Bronchial epithelial cell (primary cell): ENCODE measurements at regions not wholly inside any gene's neighbourhood (a gene's known extent, or its start where the extent isn't known, plus 50 kb on each side); places are given as distances from the start of the nearest gene placed in this dataset.
A peak's percentile ranks its signal among the peaks of the same experiment; 100 is the strongest.

Experiments
- DNase-seq: peaks from one replicate; pipeline ENCODE4 v3.0.0-alpha.2; 2010; ENCODE audit warnings: low read depth
- FAIRE-seq: peaks from 2 replicates; lab custom pipeline; 2011; peaks lifted over from hg19 to GRCh38; lab: Jason Lieb, UNC
- H3K27me3 ChIP-seq: 2 replicates; pipeline ENCODE4 v1.5.1; 2011; ENCODE audit warnings: low read length; ENCODE audit not compliant: control insufficient read depth, insufficient read depth
- H3K36me3 ChIP-seq: 2 replicates; pipeline ENCODE4 v1.5.1; 2011; ENCODE audit warnings: low read length; ENCODE audit not compliant: control insufficient read depth, insufficient read depth
- H3K4me3 ChIP-seq: 2 replicates; pipeline ENCODE4 v1.5.1; 2011; ENCODE audit warnings: mild to moderate bottlenecking, low read depth, low read length, control low read depth
- TF ChIP-seq, protein P1 (sequence below): IDR thresholded peaks from 2 replicates; pipeline ENCODE4 v1.5.1; 2011; ENCODE audit warnings: mild to moderate bottlenecking, moderate library complexity, low read length, control low read depth, inconsistent platforms; ENCODE audit not compliant: insufficient read depth, severe bottlenecking

DNA sequence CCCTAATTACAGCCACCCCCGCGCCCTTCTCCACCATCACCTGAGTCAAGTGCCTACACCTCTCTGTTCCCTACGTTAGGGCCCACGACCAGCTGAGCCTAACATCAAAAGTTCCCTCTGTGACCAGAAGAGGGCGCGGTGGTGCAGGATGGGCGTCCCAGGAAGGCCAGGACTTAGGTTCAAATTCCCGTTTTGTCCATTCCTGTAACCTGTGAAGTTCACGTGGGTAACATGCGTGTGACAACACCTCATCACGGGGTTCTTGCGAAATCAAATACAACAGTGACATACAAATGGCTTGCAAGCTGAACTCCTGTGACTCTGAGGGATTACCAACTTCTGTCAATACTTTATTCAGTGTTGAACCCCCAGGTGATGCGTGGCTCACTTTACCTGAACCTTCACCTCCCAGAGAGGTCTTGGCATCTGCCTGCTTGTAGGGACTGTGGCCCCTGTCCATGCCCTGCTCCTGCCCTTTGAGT lies 207.9 kb downstream of the ARL4C start:
- FAIRE-seq = peak; percentile 91
- Histone ChIP-seq H3K36me3 (no peaks in the 10 kb centered on the region), H3K27me3 (no peaks in the 10 kb centered on the region), H3K4me3 (no peak overlapping the region)
- TF ChIP-seq, protein P1, sequence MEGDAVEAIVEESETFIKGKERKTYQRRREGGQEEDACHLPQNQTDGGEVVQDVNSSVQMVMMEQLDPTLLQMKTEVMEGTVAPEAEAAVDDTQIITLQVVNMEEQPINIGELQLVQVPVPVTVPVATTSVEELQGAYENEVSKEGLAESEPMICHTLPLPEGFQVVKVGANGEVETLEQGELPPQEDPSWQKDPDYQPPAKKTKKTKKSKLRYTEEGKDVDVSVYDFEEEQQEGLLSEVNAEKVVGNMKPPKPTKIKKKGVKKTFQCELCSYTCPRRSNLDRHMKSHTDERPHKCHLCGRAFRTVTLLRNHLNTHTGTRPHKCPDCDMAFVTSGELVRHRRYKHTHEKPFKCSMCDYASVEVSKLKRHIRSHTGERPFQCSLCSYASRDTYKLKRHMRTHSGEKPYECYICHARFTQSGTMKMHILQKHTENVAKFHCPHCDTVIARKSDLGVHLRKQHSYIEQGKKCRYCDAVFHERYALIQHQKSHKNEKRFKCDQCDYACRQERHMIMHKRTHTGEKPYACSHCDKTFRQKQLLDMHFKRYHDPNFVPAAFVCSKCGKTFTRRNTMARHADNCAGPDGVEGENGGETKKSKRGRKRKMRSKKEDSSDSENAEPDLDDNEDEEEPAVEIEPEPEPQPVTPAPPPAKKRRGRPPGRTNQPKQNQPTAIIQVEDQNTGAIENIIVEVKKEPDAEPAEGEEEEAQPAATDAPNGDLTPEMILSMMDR = peak; percentile 86
- DNase-seq = peak; percentile 66

DNA sequence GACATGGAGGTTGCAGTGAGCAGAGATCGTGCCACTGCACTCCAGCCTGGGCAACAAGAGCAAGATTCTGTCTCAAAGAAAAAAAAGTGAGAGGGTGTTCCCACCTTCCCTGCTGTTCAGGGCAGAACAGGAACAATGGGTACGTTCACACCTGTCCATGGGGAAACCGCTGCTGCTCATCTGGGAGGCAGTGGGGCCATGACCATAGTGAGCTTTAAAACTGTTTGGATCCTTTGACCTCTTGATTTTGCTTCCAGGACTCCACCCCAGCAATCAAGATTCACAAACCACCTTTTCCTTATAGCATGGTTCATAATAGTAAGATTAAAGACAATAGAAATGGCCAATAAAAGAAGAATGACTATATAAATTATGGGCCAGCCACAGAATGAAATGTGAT lies 209.2 kb downstream of the ARL4C start:
- DNase-seq = no peak
- Histone ChIP-seq H3K4me3 (no peak overlapping the region), H3K36me3 (no peaks in the 10 kb centered on the region), H3K27me3 (no peaks in the 10 kb centered on the region)
- TF ChIP-seq, protein P1 = no peak
- FAIRE-seq = no peak

DNA sequence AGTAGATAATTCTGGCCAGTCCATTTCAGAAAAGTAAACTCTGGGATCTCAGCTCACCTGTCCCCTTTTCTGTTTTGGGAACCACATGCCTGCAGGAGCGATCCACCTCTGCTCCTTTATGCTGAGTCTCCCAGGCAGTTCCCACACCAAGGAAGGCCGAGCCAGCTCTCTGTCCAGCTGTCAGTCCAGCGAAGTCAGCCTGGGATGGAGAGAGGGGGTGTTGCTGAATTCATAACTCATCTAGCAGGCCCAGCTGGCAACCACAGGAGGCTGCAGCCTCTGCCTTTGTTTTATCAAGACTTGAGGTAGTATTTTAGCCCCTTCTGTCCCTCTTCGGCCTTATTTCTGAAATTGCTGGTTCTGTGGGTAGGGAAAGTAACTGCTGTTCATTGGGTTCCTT lies 209.9 kb downstream of the ARL4C start:
- H3K36me3 ChIP-seq = no peaks in the 10 kb centered on the region
- H3K27me3 ChIP-seq = no peaks in the 10 kb centered on the region
- TF ChIP-seq, protein P1 = no peak
- no peak for FAIRE-seq
- no peak overlapping the region for H3K4me3 ChIP-seq
- no peak for DNase-seq

DNA sequence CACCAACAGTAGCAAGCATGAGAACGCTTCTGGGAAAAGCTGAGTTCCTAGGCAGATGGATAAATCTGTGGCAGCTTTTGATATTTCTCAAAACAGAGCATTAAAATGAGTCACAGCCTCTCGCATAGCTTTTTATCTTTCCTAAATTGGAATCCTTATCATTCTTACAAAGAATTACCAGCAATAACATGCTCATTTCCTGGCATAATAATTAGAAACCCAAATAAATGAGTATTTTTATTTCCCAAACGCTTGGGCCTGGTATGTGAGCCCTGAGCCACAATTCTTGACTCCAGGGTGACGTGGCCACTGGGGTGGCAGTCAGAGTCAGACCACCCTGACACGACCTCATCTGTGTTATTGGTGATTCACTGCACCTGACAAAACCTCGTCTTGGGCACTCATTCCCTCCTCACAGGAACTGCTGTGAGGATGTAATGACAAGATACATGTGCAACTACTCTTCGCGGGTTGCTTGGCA lies 210.7 kb downstream of the ARL4C start:
- TF ChIP-seq, protein P1 = no peak
- no peaks in the 10 kb centered on the region for H3K27me3 ChIP-seq
- no peak for DNase-seq
- no peak for FAIRE-seq
- no peak overlapping the region for H3K4me3 ChIP-seq
- no peaks in the 10 kb centered on the region for H3K36me3 ChIP-seq

DNA sequence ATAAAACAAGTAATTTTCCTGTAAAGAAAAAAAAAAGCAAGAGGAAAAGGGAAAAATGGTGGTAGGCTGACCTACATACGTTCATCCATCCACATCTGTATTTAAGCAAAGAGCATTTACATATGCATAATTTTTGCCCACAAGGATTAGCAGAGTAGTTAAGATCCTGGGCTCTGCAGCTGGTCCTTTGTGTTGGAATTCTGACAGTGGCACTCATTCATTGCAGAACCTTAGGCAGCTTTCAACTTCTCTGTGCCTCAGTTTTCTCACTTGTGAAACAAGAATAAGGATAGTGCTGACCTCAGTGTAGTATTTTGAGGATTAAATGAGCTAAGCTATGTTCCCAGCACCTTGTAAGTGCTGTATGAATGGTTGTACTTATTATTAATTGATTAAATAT lies 211.3 kb downstream of the ARL4C start:
- no peaks in the 10 kb centered on the region for H3K36me3 ChIP-seq
- no peaks in the 10 kb centered on the region for H3K27me3 ChIP-seq
- FAIRE-seq = no peak
- H3K4me3 ChIP-seq = no peak overlapping the region
- DNase-seq = no peak
- TF ChIP-seq, protein P1 = no peak

DNA sequence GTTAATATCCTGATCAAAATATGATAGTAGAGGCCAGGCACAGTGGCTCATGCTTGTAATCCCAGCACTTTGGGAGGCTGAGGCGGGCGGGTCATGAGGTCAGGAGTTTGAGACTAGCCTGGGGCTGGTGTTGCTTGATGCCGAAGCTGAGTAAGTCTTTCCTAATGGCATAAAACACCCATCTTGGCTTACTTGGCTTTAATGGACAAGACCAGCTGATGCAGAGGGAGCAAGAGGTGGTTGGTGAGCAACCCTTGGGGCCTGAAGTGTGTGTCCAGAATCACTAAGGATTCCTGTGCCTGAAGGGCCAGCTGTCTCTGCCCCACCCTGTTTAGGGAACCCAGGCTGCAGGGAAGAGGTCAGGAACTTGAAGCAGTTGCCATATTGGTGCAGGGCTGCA lies 217.2 kb downstream of the ARL4C start:
- TF ChIP-seq, protein P1 = no peak
- Histone ChIP-seq H3K36me3 (no peaks in the 10 kb centered on the region), H3K4me3 (no peak overlapping the region), H3K27me3 (no peaks in the 10 kb centered on the region)
- DNase-seq (no peak), FAIRE-seq (no peak)
